CD4-positive, alpha-beta T cell treated with Interleukin-12 subunit alpha and Interleukin-12 subunit beta, for 1 hour (primary cell): ENCODE measurements at regions not wholly inside any gene's neighbourhood (a gene's known extent, or its start where the extent isn't known, plus 50 kb on each side); places are given as distances from the start of the nearest gene placed in this dataset.

Source experiments
- DNase-seq: peaks from one replicate; pipeline ENCODE4 v3.0.0-alpha.2; 2020

GRCh38 chr22:27378311-27378800, 423.2 kb downstream of the MN1 start:
- DNase-seq = no peak

GRCh38 chr22:27378995-27379394, 422.6 kb downstream of the MN1 start:
- DNase-seq = no peak

- no peak for DNase-seq
Measured at GRCh38 chr22:27380855-27381254, 420.7 kb downstream of the MN1 start.

- no peak for DNase-seq
Measured at GRCh38 chr22:27381552-27381951, 420.0 kb downstream of the MN1 start.

- no peak for DNase-seq
Measured at GRCh38 chr22:27381960-27382742, 419.4 kb downstream of the MN1 start.

- no peak for DNase-seq
Measured at GRCh38 chr22:27382947-27383346, 418.6 kb downstream of the MN1 start.

GRCh38 chr22:27383896-27384295, 417.7 kb downstream of the MN1 start:
- DNase-seq = no peak

- DNase-seq = no peak
Measured at GRCh38 chr22:27385261-27385998, 416.1 kb downstream of the MN1 start.

GRCh38 chr22:27386186-27386585, 415.4 kb downstream of the MN1 start:
- DNase-seq = no peak

GRCh38 chr22:27387561-27387960, 414.0 kb downstream of the MN1 start:
- DNase-seq = no peak

- no peak for DNase-seq
Measured at GRCh38 chr22:27388090-27388600, 413.4 kb downstream of the MN1 start.

GRCh38 chr22:27389727-27390075, 411.9 kb downstream of the MN1 start:
- DNase-seq = no peak

GRCh38 chr22:27391092-27391770, 410.3 kb downstream of the MN1 start:
- no peak for DNase-seq

GRCh38 chr22:27393371-27393770, 408.2 kb downstream of the MN1 start:
- no peak for DNase-seq

GRCh38 chr22:27394806-27395404, 406.7 kb downstream of the MN1 start:
- no peak for DNase-seq

GRCh38 chr22:27397036-27397953, 404.3 kb downstream of the MN1 start:
- no peak for DNase-seq

- no peak for DNase-seq
Measured at GRCh38 chr22:27397954-27398342, 403.6 kb downstream of the MN1 start.

GRCh38 chr22:27399161-27399560, 402.4 kb downstream of the MN1 start:
- DNase-seq = no peak

- no peak for DNase-seq
Measured at GRCh38 chr22:27400811-27401210, 400.7 kb downstream of the MN1 start.

GRCh38 chr22:27401321-27401720, 400.2 kb downstream of the MN1 start:
- DNase-seq = no peak

GRCh38 chr22:27404441-27404840, 397.1 kb downstream of the MN1 start:
- DNase-seq = no peak
